Stomach (tissue), 4 donors: ENCODE measurements at regions not wholly inside any gene's neighbourhood (a gene's known extent, or its start where the extent isn't known, plus 50 kb on each side); places are given as distances from the start of the nearest gene placed in this dataset.

Experiments
- EP300 ChIP-seq: sonication (generic); formaldehyde crosslinking; IDR thresholded peaks from one replicate; pipeline ENCODE4 v1.6.1; 2017; ENCODE audit warnings: antibody characterized with exemption
- POLR2A ChIP-seq, 4 donors: fragments of 450-650 bp; IDR thresholded peaks; one replicate each; pipeline ENCODE4 v1.6.1; 2016; ENCODE audit warnings: antibody characterized with exemption in 4 of 4, control low read depth in 2 of 4, mild to moderate bottlenecking in 1 of 4, moderate library complexity in 1 of 4
- POLR2AphosphoS5 ChIP-seq, 3 donors: sonication (generic); formaldehyde crosslinking; IDR thresholded peaks; one replicate each; pipeline ENCODE4 v1.6.1; 2016; ENCODE audit warnings: antibody characterized with exemption in 3 of 3
- TF ChIP-seq, protein P1 (sequence below), 7 experiments: fragments of 450-650 bp in 4 of 7; fragments of 200-600 bp in 3 of 7; sonication (generic) in 3 of 7; IDR thresholded peaks; one replicate each; pipeline ENCODE4 v1.5.1; 2016 to 2019; ENCODE audit warnings: antibody characterized with exemption in 7 of 7, control low read depth in 2 of 7, mild to moderate bottlenecking in 1 of 7

DNA sequence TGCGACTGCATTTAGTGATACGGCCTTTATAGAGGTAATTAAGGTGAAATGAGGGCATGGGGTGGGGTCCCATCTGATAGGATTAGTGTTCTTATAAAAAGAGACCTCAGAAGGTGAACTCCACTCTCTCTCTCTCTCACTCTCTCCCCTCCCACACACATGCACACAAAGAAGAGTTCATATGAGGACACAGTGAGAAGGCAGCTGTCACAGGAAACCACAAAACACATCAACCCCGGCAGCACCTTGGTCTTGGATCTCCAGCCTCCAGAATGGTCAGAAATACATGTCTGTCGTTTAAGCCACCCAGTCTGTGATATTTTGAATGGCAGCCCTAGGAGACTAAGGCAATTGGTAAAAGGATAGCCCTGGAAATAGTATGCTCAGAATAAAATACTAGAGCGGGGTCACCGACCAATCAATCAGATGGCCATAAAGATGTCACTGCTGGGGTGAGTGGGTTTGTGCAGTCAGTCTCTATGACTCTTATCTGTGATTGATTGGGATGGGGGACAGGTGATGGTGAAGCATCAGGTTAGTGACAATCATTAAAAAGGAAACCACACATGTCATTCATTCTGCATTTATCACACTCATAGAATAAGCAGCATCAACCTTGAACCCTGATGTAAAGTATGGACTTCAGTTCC, 118.9 kb upstream of the POU3F3 start:
- TF ChIP-seq POLR2A (IDR thresholded peaks at IDR 0.05), result no peak
- TF ChIP-seq, protein P1, sequence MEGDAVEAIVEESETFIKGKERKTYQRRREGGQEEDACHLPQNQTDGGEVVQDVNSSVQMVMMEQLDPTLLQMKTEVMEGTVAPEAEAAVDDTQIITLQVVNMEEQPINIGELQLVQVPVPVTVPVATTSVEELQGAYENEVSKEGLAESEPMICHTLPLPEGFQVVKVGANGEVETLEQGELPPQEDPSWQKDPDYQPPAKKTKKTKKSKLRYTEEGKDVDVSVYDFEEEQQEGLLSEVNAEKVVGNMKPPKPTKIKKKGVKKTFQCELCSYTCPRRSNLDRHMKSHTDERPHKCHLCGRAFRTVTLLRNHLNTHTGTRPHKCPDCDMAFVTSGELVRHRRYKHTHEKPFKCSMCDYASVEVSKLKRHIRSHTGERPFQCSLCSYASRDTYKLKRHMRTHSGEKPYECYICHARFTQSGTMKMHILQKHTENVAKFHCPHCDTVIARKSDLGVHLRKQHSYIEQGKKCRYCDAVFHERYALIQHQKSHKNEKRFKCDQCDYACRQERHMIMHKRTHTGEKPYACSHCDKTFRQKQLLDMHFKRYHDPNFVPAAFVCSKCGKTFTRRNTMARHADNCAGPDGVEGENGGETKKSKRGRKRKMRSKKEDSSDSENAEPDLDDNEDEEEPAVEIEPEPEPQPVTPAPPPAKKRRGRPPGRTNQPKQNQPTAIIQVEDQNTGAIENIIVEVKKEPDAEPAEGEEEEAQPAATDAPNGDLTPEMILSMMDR (IDR thresholded peaks at IDR 0.05), result no peak
- no peak for TF ChIP-seq POLR2AphosphoS5 (IDR thresholded peaks at IDR 0.05)
- no peak for TF ChIP-seq EP300
